ENCODE measurements at regions not wholly inside any gene's neighbourhood (a gene's known extent, or its start where the extent isn't known, plus 50 kb on each side); places are given as distances from the start of the nearest gene placed in this dataset.

DNA sequence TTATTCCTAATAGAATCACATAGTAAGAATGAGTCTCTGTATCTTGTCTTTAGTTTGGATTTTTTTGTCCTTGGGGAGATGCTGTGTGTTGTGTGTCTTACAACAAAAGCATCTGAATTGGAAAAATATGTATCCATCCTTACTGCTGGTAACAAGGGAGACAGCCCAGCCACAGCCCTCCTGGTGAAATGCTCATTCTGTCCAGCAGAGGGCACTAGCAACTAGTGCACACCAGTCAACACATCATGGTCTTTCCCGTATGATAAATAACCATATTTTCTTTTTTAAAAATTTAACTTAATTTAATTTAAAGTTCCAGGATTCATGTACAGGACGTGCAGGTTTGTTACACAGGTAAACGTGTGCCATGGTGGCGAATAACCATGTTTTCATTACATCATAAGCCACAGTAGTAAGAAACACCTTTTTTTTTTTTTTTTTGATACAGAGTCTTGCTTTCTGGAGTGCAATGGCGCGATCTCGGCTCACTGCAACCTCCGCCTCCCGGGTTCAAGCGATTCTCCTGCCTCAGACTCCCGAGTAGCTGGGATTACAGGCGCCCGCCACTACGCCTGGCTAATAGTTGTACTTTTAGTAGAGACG lies 245.1 kb downstream of the PTBP2 start:
- DNase-seq = peak; percentile 83

DNA sequence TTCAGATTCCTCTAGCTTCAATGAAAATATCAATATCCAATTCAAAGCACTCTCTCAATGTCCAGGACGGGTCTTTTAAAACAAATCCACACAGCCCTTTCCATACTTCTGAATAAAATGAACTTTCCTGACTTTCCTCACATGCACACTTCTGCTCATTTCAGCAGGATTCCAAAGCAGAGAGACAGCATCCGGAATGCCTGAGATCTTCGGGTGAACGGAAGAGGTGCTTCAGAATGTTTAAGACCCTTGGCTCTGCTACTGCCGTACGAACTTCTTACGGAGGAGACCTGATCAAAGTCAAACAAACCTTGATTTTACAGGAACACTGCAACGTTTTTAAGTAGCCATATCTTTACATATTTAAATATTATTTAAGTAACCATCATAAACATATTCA lies 245.7 kb downstream of the PTBP2 start:
- no peak for DNase-seq

DNA sequence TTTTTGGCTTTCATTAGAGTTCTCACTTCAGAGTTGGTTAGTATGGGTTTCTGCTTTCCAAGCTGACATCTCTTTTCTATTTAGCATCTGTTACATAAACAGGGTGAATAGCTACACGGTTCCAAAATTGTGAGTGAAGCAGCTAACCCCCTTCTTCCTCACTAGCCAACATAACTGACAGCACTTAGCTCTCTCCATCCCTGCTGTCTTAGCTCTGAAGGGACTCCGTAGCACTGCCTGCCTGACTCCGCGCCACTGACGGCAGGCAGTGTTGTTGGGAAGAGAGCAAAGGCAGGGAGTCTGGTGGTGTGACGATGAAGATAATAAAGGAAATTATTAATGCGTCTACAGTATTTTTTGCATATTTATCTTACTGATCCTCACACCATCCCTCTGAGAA lies 247.0 kb downstream of the PTBP2 start:
- DNase-seq = no peak

- no peak for DNase-seq
These were observed 247.4 kb downstream of the PTBP2 start for GRCh38 chr1:96968983-96969382.

- DNase-seq = no peak
These were observed 248.1 kb downstream of the PTBP2 start for GRCh38 chr1:96969656-96970163.

DNA sequence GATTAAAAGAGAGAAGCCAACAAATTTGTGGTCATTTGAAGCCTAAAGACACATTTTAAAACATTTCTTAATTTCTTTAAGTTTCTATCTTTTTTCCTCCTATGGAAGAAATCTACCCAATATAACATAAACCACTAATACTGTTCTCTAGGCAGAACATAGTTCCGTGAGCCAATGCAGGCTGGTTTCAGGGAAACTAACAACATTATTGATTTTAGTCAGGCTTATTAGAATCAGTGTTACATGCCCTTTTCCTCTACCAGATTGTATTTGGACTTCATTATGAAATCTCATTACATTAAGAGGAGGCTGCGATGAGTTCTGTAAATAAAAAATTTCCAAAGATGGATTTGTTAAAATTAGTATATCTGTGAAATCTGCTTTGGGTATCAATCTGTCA lies 249.9 kb downstream of the PTBP2 start:
- DNase-seq = no peak

DNA sequence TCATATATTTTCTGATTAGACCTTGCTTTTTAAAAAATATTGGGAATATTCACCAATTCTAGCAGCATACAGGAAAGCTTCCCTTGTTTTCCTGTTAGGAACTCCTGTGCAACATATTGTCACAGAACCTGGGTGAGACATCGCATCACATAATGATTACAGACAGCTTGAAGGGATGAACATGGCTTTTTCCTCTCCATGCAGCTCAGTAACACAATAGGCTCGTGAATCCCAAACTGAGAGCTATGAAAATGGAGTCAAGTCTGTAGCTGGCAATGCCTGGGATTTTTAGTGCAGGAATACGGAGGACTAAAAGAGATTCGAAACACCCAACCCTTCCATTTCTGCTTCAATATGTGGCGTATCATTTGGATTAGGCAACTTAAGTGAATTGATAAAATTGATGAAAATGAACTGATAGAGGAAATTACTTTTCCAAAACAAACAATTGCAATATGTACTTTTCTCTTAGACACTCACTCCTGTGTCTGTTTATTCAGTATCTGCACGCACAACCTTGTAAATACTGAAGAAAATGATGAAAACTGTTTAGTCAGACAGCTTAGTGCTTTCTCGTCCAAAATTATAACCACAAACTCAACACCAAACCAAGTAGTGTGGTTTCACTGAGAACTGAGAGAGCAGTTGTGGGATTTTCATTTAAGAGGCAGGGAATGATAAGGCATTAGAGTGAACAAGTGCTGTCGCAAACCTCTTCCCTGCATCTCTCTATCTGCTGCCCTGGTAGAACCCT lies 250.4 kb downstream of the PTBP2 start:
- DNase-seq = no peak

- no peak for DNase-seq
These were observed 252.0 kb downstream of the PTBP2 start for GRCh38 chr1:96973605-96974004.

DNA sequence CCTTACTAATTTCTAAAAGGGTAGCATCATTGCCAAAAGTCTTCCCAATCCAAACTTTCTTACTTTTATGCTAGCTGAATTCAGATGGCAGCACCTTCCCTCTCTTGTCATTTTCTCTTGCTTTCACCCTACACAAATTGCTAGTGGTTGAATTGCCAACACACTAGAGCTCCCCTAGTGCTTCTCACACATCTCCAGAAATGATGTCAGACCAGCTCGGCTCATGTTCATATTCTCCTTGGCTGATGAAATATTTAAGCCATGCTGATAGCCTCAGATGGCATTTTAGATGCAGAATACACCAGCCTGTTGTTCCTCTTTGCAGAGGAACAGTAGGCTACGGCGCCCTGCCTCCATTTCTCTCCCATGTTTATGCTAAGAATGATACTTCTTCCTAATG lies 256.9 kb downstream of the PTBP2 start:
- no peak for DNase-seq

- DNase-seq = no peak
These were observed 257.3 kb downstream of the PTBP2 start for GRCh38 chr1:96978901-96979300.

GRCh38 chr1:96979304-96980268 lies 258.0 kb downstream of the PTBP2 start:
- peak; percentile 25 for DNase-seq

GRCh38 chr1:96980448-96980847 lies 258.9 kb downstream of the PTBP2 start:
- no peak for DNase-seq

DNA sequence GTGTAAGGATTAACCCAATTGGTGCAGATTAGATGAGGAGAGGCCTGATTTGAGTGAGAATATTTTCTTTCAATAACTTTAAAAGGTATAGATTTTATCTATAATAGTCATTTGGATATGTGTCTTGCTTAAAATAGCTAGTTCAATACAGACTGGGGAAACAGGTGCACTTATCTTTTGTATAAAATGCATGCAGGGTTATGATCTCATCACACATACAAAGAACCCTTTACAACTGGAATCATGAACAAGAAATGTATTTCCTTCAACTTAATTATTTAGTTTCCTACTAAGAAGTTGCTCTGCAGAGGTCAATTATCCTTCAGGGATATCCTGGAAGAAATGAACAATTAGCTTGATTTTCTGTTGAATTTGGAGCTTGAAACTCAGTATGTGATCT lies 259.6 kb downstream of the PTBP2 start:
- DNase-seq = no peak

DNA sequence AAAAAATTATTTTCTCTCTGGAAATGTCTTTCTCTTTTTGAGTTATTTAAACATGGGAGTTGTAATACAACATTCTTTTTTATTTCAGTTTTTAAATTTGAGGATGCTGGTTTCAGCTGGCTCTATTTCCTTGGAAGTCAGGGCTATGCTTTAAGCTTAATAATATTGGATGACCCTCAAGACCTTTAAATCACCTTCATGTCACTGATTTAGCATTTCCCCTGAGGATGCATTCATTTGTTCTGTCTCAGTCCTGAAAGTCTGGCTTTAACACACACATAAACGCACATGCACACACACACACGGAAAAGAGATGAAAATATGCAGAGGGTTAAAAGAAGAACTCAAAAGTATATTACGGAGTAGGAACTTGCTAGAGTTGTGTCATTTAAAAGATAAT lies 260.5 kb downstream of the PTBP2 start:
- DNase-seq = no peak

DNA sequence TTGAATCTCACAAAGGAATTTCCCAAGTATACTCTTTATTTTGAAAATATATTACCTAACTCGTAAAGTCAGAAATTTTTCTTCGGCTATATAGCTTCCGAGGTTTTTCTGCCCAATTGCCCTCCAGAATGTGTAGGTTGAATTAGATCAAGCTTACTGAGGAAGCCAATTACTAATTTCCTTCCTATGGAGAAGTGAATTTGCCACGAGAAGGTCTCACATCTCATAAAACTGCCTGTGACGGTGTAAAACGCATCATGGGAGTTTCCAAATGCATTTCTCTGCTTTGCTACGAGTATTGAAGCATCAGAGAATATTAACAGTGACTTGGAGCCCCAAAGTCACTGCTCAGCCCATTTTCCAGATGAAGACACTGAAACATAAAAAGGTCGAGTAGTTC lies 262.3 kb downstream of the PTBP2 start:
- no peak for DNase-seq

GRCh38 chr1:96987186-96987703 lies 265.7 kb downstream of the PTBP2 start:
- no peak for DNase-seq

GRCh38 chr1:96989302-96989701 lies 267.7 kb downstream of the PTBP2 start:
- DNase-seq = no peak

- DNase-seq = no peak
These were observed 268.6 kb downstream of the PTBP2 start for GRCh38 chr1:96990136-96990535.

- no peak for DNase-seq
These were observed 269.7 kb downstream of the PTBP2 start for GRCh38 chr1:96991261-96991660.

DNA sequence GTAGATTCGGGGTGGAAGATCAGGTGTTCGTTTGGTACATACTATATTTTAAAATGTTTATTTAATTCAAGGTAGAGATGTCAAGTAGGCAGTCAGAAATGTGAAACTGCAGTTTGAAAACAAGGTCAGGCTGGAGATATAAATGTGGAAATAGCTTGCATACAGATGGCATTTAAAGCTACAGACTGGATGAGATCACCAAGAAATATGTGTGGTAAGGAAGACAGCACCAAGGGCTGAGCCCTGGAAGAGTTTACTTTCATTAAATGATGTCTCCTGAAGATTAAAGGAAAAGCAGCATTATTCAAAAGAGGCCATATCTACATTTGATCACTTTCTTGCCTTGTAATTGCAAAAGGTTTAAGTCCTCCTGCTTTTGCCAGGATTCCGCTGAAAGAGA lies 271.3 kb downstream of the PTBP2 start:
- DNase-seq = no peak

GRCh38 chr1:96995351-96995750 lies 273.8 kb downstream of the PTBP2 start:
- DNase-seq = no peak

- DNase-seq = no peak
These were observed 274.4 kb downstream of the PTBP2 start for GRCh38 chr1:96996001-96996400.

- no peak for DNase-seq
These were observed 276.1 kb downstream of the PTBP2 start for GRCh38 chr1:96997717-96998116.

Measured in right hindlimb (tissue), 1 donor.